Ishikawa (cell line): ENCODE measurements at regions not wholly inside any gene's neighbourhood (a gene's known extent, or its start where the extent isn't known, plus 50 kb on each side); places are given as distances from the start of the nearest gene placed in this dataset.

Experiments used
- CEBPB ChIP-seq: IDR thresholded peaks from 2 replicates; pipeline ENCODE4 v1.6.1; 2012
- CREB1 ChIP-seq: IDR thresholded peaks from 2 replicates; pipeline ENCODE4 v1.6.1; 2012; ENCODE audit warnings: low read depth
- EGR1 ChIP-seq: IDR thresholded peaks from 2 replicates; pipeline ENCODE4 v1.6.1; 2012
- EP300 ChIP-seq: IDR thresholded peaks from 2 replicates; pipeline ENCODE4 v1.6.1; 2012; ENCODE audit warnings: borderline replicate concordance
- FOXM1 ChIP-seq: IDR thresholded peaks from 2 replicates; pipeline ENCODE4 v1.6.1; 2012; ENCODE audit warnings: low read depth, borderline replicate concordance
- MAX ChIP-seq: IDR thresholded peaks from 2 replicates; pipeline ENCODE4 v1.6.1; 2012
- NFIC ChIP-seq: IDR thresholded peaks from 2 replicates; pipeline ENCODE4 v1.6.1; 2012
- RAD21 ChIP-seq: IDR thresholded peaks from 2 replicates; pipeline ENCODE4 v1.6.1; 2012; ENCODE audit warnings: low read depth
- REST ChIP-seq: IDR thresholded peaks from 2 replicates; pipeline ENCODE4 v1.6.1; 2012; ENCODE audit warnings: low read depth, mild to moderate bottlenecking
- TAF1 ChIP-seq: IDR thresholded peaks from 2 replicates; pipeline ENCODE4 v1.6.1; 2012; ENCODE audit warnings: low read depth, mild to moderate bottlenecking
- TCF12 ChIP-seq: IDR thresholded peaks from 2 replicates; pipeline ENCODE4 v1.6.1; 2012; ENCODE audit warnings: low read depth
- TEAD4 ChIP-seq: IDR thresholded peaks from 2 replicates; pipeline ENCODE4 v1.6.1; 2012
- YY1 ChIP-seq: IDR thresholded peaks from 2 replicates; pipeline ENCODE4 v1.6.1; 2012; ENCODE audit warnings: low read depth
- ZBTB7A ChIP-seq: IDR thresholded peaks from 2 replicates; pipeline ENCODE4 v1.6.1; 2012; ENCODE audit warnings: low read depth
- TF ChIP-seq, protein P1 (sequence below): IDR thresholded peaks from 2 replicates; pipeline ENCODE4 v1.6.1; 2012

- TF ChIP-seq YY1 (no peak), ZBTB7A (no peak), EGR1 (no peak), CEBPB (no peak), MAX (no peak), FOXM1 (no peak), CREB1 (no peak), TEAD4 (no peak), RAD21 (no peak)
These were observed 429.0 kb downstream of the TSHZ3 start for GRCh38 chr19:30920222-30920621.

- TF ChIP-seq TCF12 (no peak), FOXM1 (no peak), EP300 (no peak), TEAD4 (no peak), RAD21 (no peak), MAX (no peak), CEBPB (no peak), REST (no peak), TAF1 (no peak), CREB1 (no peak)
- TF ChIP-seq, protein P1, sequence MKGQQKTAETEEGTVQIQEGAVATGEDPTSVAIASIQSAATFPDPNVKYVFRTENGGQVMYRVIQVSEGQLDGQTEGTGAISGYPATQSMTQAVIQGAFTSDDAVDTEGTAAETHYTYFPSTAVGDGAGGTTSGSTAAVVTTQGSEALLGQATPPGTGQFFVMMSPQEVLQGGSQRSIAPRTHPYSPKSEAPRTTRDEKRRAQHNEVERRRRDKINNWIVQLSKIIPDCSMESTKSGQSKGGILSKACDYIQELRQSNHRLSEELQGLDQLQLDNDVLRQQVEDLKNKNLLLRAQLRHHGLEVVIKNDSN: no peak
These were observed 429.5 kb downstream of the TSHZ3 start for GRCh38 chr19:30919737-30920136.

DNA sequence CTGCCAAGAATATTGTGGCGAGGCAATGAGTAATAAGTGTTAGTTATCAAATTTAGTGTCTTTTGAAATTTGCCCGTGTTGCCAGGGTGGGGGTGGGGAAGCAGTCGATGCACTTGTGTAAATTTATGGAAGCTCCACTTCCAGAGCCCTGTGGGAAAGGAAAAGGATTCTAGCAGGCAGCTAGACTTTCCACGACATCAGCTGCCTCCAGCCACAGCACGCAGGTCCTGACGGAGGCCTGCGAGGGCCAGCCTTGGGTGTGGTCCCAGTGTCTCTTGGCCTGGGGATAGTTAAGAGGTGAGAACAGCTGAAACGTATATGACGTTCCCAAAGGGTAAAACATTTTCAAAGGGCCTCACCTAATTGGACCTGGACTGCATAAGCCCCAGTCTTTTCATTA is 433.0 kb downstream of the TSHZ3 start:
- TF ChIP-seq EP300 (no peak), TAF1 (no peak), RAD21 (no peak), CREB1 (no peak), CEBPB (no peak), NFIC (no peak), TEAD4 (no peak), ZBTB7A (no peak), YY1 (no peak), MAX (no peak), TCF12 (no peak)
- TF ChIP-seq, protein P1: no peak

DNA sequence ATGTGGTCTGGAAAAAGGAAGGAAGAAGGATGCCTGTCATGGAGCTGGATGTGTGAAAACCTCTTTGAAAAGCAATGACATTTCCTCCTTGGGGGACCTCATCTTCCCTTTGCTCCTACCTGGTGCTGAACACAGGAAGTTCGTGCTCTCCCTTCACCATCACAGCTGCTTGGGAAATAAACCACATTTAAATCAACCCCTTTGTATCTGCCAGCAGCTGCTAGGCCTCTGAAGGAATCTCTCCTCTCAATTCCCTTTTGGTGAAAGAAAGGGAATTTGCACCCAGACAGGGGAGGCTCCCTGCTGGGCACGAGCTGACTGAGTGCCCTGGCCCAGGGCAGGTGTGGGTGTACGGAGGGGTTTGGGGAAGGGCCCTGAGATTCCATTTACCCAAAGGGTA is 437.7 kb downstream of the TSHZ3 start:
- TF ChIP-seq FOXM1: no peak
- TF ChIP-seq YY1: no peak
- TF ChIP-seq TCF12: no peak
- no peak for TF ChIP-seq CREB1
- no peak for TF ChIP-seq EGR1
- TF ChIP-seq EP300: no peak

DNA sequence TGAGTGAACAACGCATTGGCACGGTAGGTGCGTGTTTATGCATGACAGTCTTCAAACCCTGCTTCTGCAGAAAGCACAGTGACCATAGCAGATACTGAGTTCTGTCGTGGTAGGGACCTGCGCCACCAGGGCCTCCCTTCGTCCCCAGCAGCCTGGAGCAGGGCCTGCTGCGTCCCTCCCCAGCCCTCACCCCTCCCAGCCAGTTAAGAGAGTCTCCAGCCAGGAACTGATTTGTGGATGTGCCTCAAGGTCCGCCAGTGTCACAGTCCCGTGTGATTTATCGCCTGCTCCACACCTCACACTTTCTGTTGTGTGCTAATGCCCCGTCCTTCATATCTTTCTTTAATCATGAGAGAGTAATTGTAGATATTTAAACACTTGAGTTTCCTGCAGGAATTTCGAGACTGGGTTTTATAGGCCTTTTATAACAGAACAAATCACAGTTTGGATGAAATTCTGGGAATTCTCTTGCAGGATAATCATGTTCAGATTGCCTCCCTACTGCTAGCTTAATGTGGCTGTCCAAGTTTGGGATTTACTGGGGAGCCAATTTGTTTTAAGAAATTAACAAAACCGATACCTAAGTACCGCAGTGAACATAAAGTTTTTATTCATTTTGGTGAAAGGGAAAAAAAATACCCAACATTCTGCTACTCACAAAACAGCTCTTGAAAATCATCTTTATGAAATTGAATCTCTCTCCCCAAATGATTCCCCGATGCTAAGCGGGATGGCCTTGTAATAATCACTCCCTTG is 438.6 kb downstream of the TSHZ3 start:
- TF ChIP-seq FOXM1 (no peak), EGR1 (no peak), CREB1 (no peak), YY1 (no peak), TEAD4 (no peak), EP300 (no peak), REST (no peak), TCF12 (no peak), MAX (no peak)

DNA sequence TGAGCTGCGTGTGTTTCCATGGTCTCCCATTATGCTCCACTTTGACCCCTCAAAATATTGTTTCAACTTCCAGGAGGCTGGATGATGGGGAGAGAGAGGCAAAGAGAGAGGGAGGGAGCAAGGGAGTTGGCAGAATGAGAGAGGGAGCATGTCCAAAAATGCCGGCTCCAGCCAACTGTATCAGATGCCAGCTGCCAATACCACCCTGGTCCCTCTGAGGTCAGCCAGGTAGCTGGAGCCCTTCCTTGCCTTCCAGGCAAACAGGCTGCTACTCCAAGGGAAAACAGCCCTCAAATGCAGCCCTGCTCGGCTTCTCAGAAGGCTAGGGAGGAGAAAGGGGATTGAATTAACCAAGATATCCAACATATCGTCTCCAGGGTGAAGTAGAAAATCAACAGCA is 440.0 kb downstream of the TSHZ3 start:
- TF ChIP-seq REST: no peak
- TF ChIP-seq CREB1: no peak
- TF ChIP-seq RAD21: no peak
- no peak for TF ChIP-seq EGR1
- no peak for TF ChIP-seq TCF12
- no peak for TF ChIP-seq TEAD4
- TF ChIP-seq FOXM1: no peak
- TF ChIP-seq, protein P1: no peak
- TF ChIP-seq MAX: no peak
- TF ChIP-seq CEBPB: no peak
- no peak for TF ChIP-seq ZBTB7A
- TF ChIP-seq NFIC: no peak
- TF ChIP-seq EP300: no peak
- no peak for TF ChIP-seq YY1
- TF ChIP-seq TAF1: no peak
